Omental fat pad (tissue), 3 donors: ENCODE measurements at regions not wholly inside any gene's neighbourhood (a gene's known extent, or its start where the extent isn't known, plus 50 kb on each side); places are given as distances from the start of the nearest gene placed in this dataset.

Experiments used
- ATAC-seq: fragments of 150-250 bp; one replicate; pipeline ENCODE4 v1.9.1; 2016; ENCODE audit warnings: mild to moderate bottlenecking, moderate library complexity; ENCODE audit not compliant: low FRiP score
- DNase-seq: peaks from one replicate; pipeline ENCODE4 v3.0.0-alpha.2; 2019; ENCODE audit warnings: low spot score
- TF ChIP-seq, protein P1 (sequence below), 3 donors: fragments of 450-650 bp; IDR thresholded peaks; one replicate each; pipeline ENCODE4 v1.5.1; 2016 to 2017; ENCODE audit warnings: antibody characterized with exemption in 3 of 3, mild to moderate bottlenecking in 3 of 3, moderate library complexity in 2 of 3

DNA sequence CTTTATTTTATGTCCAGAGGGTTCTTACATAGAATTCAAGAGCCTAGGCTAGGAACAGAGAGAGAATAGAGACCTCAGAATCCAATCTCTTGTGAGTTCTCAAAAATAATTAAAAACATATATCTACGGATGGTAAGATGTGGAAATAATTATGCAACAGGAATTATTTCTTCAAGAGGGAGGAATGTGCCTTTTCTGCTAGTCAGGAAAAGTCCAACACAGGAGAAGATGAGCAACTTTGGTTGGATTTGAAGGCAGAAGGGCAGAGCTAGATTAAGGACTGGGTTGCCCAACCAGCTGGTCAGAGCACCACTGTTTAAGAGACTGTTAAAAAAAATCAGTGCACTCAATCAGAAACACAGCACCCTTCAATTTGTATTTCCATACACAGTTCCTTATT, 365.5 kb downstream of the ETNK1 start:
- ATAC-seq (no peak), DNase-seq (no peak)
- TF ChIP-seq, protein P1, sequence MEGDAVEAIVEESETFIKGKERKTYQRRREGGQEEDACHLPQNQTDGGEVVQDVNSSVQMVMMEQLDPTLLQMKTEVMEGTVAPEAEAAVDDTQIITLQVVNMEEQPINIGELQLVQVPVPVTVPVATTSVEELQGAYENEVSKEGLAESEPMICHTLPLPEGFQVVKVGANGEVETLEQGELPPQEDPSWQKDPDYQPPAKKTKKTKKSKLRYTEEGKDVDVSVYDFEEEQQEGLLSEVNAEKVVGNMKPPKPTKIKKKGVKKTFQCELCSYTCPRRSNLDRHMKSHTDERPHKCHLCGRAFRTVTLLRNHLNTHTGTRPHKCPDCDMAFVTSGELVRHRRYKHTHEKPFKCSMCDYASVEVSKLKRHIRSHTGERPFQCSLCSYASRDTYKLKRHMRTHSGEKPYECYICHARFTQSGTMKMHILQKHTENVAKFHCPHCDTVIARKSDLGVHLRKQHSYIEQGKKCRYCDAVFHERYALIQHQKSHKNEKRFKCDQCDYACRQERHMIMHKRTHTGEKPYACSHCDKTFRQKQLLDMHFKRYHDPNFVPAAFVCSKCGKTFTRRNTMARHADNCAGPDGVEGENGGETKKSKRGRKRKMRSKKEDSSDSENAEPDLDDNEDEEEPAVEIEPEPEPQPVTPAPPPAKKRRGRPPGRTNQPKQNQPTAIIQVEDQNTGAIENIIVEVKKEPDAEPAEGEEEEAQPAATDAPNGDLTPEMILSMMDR (IDR thresholded peaks at IDR 0.05), result no peak

DNA sequence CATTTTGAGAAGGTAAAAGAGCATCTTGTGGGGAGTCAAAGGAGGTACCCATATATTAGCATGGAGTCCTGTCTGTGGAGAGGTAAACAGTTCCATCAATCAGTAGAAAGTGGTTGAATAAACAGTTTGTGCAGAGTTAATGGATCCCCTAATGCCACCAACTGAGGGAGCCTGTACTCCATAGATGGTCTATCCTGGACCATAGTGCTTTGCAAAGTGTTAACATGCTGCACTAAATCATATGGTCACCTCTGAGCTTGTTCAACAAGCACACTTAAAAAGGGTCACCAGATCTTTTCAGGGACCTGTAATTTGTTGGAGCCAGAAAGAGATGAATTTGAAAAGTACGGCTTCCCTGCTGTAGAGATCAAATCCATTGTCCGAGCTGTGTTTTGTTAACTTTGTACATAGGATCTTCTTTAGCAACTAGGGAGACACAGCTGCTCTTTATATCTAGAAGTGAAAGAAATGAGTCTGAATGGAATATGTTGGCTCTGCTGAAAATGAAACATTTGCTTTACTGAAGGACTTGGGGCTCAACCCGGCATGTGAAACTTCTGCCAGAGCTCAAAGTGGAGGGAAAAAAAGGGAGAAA, 366.4 kb downstream of the ETNK1 start:
- DNase-seq, result no peak

DNA sequence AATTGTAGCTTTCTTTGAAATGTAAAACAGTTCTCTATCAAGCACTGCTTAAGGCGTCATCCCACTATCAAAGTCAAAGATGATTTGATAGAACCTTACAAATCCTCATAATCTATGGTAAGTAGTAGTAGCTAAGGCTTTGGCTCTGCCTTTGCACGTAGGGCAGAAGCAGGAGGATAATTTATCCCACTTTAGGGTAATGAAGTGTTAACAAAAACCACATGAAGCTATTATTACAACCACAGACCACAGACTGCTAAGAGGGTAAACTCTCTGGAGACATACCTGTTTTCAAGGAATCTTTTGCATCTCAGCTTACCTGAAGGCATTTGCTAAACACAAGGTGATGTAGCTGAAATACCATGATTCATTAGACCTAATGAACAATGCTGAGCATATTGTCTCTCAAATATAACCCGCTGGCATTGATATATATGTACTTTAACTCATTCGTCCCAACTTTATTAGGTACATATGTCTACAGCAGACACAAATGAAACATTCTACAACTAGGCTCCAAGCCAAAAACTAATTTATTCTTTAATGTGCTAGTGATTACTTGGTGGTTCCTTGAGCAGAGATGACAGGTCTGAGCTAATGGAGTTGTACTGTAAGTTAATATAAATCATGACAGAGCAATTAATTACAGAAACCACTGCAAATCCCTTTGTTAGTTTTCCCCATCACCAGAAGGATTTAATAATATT, 368.8 kb downstream of the ETNK1 start:
- TF ChIP-seq, protein P1 (IDR thresholded peaks at IDR 0.05), result no peak
- ATAC-seq, result no peak
- DNase-seq, result no peak

More for the DNA sequence above, 366.4 kb downstream of the ETNK1 start:
- TF ChIP-seq, protein P1 (IDR thresholded peaks at IDR 0.05), result no peak
- no peak for ATAC-seq

DNA sequence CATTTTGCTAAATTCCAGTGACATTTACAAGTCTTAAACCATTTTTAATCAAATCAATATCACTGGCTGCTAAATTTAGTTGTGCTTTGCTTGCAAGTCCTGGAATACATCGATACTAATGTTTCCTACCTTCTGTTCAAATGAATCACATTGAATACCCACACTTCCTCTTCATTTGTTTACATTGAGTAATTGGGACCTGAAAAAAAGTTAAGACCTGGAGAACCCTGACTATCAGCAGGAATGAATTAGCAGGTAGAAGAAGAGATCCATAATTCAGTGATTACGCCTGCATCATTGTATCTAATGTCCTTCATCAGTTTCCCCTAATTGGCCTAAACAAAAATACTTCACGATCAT, 369.3 kb downstream of the ETNK1 start:
- DNase-seq, result no peak

DNA sequence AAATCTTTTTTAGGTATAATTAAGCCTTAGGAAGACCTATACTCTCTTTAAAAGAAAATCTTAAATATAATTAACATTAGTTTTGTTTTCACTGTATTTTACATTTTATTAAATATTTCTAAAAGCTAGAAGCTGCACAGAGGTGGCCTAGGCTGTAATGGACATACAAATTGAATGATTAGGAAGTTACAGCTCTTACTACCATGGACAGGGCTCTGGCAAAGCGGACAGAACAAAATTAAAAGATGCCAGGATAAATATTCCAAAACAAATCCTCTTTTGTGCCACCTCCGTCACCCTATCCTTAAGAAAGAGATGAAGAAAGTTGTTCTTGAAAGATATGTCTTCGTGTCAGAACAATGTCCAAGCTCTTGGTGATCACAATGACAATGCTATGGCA, 376.5 kb downstream of the ETNK1 start:
- no peak for DNase-seq
- no peak for ATAC-seq
- TF ChIP-seq, protein P1 (IDR thresholded peaks at IDR 0.05), result no peak

More for the DNA sequence above, 369.3 kb downstream of the ETNK1 start:
- TF ChIP-seq, protein P1 (IDR thresholded peaks at IDR 0.05), result no peak
- ATAC-seq, result no peak

DNA sequence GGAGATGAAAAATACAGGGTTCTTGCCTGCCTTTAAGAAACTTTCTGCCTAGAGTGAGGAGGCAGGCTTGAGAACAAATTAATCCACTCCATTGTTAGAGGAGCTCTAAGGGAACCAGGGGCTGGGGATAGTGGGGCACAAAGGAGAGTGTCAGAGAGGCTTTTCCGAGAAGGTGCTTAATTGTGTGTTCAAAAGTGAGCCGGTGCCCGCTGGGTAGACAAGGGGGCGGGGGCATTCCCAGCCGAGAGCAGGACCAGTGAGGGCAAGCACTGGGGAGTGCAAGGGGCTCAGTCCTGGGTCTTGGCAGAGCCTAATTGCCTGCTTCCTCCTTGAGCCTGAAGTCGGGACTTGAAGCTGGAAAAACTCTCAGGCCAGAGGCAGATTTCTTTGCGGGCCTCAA, 377.4 kb downstream of the ETNK1 start:
- ATAC-seq (no peak), DNase-seq (no peak)
- TF ChIP-seq, protein P1 (IDR thresholded peaks at IDR 0.05), result no peak

DNA sequence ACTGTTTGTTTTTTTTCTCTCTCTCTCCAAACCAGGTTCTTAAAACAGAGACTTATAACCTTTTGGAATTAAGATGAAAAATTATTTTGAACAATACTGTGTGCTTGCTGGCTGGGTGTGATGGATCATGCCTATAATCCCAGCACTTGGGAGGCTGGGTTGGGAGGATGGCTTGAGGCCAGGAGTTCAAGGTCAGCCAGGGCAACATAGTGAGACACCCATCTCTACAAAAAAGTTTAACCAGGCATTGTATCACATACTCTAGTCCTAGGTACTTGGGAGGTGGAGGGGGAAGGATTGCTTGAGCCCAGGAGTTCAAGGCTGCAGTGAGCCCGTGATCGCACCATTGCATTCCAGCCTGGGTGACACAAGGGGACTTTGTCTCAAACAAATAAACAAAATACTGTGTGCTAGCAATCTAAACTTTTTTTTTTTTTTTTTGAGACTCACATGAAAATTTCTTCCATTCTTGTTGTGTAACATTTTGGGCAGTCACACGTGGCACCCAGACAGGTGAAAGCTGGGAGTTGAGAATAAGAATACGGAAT, 379.6 kb downstream of the ETNK1 start:
- no peak for DNase-seq
- TF ChIP-seq, protein P1 (IDR thresholded peaks at IDR 0.05), result no peak
- no peak for ATAC-seq
